Fibroblast of mammary gland (primary cell): ENCODE measurements at regions not wholly inside any gene's neighbourhood (a gene's known extent, or its start where the extent isn't known, plus 50 kb on each side); places are given as distances from the start of the nearest gene placed in this dataset.

Source experiments
- DNase-seq: peaks from one replicate; pipeline ENCODE4 v3.0.0-alpha.2; 2010; ENCODE audit warnings: low read depth
- H3K4me3 ChIP-seq: 2 replicates; pipeline ENCODE4 v1.5.1; 2011; ENCODE audit warnings: low read depth, mild to moderate bottlenecking, low read length, moderate library complexity; ENCODE audit not compliant: control insufficient read depth
- TF ChIP-seq, protein P1 (sequence below): conservative IDR thresholded peaks from 2 replicates; pipeline ENCODE4 v1.5.1; 2011; ENCODE audit warnings: low read depth, low read length, inconsistent platforms; ENCODE audit not compliant: control insufficient read depth, insufficient read depth

DNA sequence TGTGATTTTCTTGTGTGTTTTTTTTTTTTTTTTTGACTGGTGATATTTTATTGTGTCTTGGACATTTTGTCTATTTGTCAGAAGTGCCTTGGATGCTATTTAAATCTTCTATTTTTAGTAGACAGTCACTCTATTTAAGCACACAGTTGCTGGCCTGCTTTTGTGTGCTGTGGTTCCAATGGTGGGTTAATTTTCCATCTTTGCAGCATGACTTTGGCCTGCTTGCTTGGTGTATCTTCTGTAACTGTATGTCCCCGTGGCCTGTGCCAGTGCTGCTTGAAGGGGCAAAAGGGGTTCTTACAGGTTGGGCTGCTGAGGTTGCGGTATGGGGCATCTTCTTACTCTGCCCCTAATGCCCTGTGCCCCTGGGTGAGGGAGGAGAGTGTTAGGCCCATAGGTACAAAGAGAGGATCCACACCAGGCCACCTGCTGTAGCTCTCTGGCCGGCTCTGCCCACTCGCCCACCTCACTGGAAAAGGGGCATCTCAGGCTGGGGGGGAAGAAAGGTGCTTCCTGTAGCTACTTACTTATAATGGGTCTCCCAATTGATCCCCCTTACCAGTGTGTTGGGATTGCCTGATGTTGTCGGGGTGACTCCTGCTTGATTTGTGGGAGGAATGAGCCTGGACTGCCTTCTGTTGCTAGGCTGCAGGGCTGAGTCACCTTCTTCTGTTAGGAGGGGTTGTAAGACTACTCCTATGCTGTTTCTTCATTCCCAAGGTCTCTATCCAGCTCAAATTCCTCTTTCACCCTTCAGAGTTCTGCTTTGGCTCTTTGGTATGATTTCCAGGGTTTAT is 490.0 kb upstream of the HS6ST1 start:
- H3K4me3 ChIP-seq = no peak overlapping the region
- TF ChIP-seq, protein P1, sequence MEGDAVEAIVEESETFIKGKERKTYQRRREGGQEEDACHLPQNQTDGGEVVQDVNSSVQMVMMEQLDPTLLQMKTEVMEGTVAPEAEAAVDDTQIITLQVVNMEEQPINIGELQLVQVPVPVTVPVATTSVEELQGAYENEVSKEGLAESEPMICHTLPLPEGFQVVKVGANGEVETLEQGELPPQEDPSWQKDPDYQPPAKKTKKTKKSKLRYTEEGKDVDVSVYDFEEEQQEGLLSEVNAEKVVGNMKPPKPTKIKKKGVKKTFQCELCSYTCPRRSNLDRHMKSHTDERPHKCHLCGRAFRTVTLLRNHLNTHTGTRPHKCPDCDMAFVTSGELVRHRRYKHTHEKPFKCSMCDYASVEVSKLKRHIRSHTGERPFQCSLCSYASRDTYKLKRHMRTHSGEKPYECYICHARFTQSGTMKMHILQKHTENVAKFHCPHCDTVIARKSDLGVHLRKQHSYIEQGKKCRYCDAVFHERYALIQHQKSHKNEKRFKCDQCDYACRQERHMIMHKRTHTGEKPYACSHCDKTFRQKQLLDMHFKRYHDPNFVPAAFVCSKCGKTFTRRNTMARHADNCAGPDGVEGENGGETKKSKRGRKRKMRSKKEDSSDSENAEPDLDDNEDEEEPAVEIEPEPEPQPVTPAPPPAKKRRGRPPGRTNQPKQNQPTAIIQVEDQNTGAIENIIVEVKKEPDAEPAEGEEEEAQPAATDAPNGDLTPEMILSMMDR = no peak
- peak; percentile 65 for DNase-seq

DNA sequence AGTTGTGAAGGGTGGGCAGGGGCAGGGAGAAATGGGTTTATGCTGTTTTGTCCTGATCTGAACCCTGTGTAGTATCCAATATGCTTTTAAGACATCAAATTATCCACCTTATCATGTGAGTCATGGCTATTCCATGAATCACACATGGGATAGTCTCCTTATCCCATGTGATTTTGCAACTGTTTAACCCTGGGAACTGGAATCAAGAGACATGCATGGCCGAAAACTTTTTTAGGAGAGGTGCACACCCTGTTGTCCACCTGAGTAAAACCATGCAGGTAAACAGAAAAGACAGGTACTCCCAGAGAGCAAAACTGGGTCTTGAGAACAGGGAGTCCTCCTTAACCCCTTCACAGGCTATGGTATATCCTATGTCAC is 490.6 kb upstream of the HS6ST1 start:
- TF ChIP-seq, protein P1 = no peak
- DNase-seq = peak; percentile 54
- H3K4me3 ChIP-seq = no peak overlapping the region

DNA sequence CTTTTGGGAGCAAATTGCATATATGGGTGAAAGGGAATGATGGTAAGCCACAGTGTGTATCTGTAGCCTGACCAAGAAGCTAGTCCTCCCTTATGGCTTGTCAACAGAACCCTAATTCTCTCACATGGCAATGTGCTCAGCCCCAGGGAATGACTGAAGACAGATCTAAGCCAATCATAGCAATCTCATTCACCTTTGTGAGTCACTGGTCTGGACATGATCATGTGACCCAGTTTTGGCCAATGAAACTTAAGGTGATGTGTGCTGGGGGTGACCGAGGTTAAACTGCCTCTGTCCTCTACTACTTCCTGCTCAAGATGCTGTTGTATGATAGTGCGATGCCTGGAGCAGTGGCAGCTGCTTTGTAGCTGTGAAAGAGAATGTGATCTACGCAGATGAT is 491.2 kb upstream of the HS6ST1 start:
- peak; percentile 1 for DNase-seq

DNA sequence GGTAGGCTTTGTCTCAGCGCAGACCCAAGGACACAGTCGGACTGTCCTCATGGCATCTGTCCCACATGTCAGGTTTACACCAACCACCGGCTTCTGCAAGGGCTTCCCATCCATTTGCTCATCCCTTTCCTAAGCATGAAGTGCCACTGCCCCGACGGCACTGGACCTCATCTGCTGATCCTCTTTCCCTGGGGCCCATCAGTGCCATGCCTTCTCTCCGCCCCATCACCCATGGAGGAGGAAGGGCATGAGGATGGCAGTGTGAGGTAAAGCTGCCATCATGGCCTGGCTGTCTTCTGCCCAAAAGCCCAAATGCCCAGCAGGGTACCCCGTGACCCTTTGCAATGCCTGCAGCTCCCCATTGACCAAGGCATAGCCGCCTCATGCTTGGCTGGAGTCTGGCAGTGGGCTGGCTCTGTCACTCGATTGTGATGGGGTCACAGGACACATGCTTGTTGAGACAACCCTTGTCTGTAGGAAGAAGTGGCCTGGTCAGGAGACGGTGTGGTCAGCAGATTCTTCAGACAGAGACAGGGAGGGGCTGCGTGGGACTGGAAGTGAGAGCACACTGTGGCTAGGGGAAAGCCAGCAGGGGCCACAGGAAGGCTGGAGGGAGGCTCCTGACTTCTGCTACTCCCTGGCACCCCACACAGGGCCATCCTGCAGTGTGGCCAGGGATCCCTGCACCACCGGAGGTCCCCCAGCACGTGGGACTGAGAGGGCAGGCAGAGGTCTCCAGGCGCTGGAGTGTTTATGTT is 493.7 kb upstream of the HS6ST1 start:
- TF ChIP-seq, protein P1 = no peak
- no peak for DNase-seq
- no peak overlapping the region for H3K4me3 ChIP-seq

More for the DNA sequence above, 491.2 kb upstream of the HS6ST1 start:
- no peak overlapping the region for H3K4me3 ChIP-seq
- TF ChIP-seq, protein P1 = no peak

DNA sequence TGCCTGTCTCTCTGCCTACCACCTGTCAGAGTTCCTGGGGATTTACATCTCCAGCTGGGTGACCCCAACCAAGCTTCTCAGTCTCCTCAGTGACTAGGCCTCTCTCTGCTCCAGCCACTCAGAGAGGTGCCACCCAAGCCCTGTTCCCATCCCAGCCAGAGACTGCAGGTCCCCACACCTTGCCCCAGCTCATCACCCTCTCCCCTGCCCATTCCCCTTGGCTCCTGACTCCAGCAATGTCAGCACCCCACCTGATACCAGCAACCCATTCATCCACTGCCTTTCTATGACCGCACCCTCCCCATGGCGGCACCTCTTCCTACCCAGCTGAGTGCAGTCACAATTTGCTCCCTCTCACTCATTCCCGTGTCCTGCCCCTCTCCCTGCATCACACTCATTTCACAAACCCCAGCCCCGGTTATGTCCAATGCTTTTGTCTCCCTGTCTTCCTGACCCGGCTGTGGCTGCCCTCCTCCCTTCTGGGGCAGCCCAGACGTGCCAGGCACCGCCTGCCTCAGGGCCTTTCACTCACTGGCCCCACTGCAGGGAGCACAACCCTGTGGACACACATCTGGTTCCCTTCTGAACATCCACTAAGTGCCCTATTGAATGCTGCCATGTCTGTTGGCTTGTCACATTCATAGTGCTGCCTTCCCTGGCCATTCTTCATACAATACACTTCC is 494.8 kb upstream of the HS6ST1 start:
- TF ChIP-seq, protein P1 = no peak
- no peak for DNase-seq

DNA sequence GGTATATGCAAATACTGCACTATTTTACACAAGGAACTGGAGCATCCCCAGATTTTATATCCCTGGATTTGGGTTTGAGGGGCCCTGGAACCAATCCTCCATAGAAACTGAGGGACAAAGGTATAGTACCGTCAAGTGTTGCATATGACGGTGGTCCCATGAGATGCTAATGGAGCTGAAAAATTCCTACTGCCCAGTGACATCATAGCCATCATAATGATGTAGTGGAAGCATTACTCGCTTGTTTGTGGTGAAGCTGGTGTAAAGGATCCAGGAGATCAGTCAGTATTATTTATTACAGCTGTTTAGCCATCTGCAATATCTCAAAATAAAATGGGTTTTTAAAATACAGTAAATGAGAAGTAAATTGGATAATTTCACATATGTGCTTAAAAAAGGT is 496.6 kb upstream of the HS6ST1 start:
- no peak for DNase-seq
- no peak overlapping the region for H3K4me3 ChIP-seq
- TF ChIP-seq, protein P1 = no peak

More for the DNA sequence above, 494.8 kb upstream of the HS6ST1 start:
- H3K4me3 ChIP-seq = no peak overlapping the region
